GM19324 (cell line): ENCODE measurements at regions not wholly inside any gene's neighbourhood (a gene's known extent, or its start where the extent isn't known, plus 50 kb on each side); places are given as distances from the start of the nearest gene placed in this dataset.
"Not testable (repeated sequence)": the region's sequence is repeated elsewhere in the genome, so short reads cannot be mapped to it uniquely, and the experiment has no call there.

Experiments
- ATAC-seq: cut with Tn5 transposase; IDR thresholded peaks from one replicate; pipeline ENCODE4 v1.9.1; 2021; ENCODE audit warnings: mild to moderate bottlenecking, moderate library complexity; ENCODE audit not compliant: unreplicated experiment, low FRiP score

- no peak for ATAC-seq
Measured at GRCh38 chr5:145470396-145470979, 364.7 kb downstream of the PRELID2 start.

- ATAC-seq = no peak
Measured at GRCh38 chr5:145467446-145467845, 367.7 kb downstream of the PRELID2 start.

- ATAC-seq = no peak
Measured at GRCh38 chr5:145466533-145466932, 368.6 kb downstream of the PRELID2 start.

- no peak for ATAC-seq
Measured at GRCh38 chr5:145465474-145466263, 369.5 kb downstream of the PRELID2 start.

GRCh38 chr5:145464171-145464570, 371.0 kb downstream of the PRELID2 start:
- ATAC-seq = no peak

GRCh38 chr5:145463634-145464033, 371.5 kb downstream of the PRELID2 start:
- no peak for ATAC-seq

- no peak for ATAC-seq
Measured at GRCh38 chr5:145462525-145462924, 372.6 kb downstream of the PRELID2 start.

GRCh38 chr5:145450286-145450885, 384.8 kb downstream of the PRELID2 start:
- no peak for ATAC-seq

- ATAC-seq = no peak
Measured at GRCh38 chr5:145449794-145450193, 385.3 kb downstream of the PRELID2 start.

- not testable (repeated sequence) for ATAC-seq
Measured at GRCh38 chr5:145446875-145447274, 388.3 kb downstream of the PRELID2 start.

- ATAC-seq = no peak
Measured at GRCh38 chr5:145446412-145446811, 388.7 kb downstream of the PRELID2 start.

GRCh38 chr5:145445027-145445426, 390.1 kb downstream of the PRELID2 start:
- ATAC-seq = no peak

GRCh38 chr5:145443964-145444363, 391.2 kb downstream of the PRELID2 start:
- no peak for ATAC-seq

- no peak for ATAC-seq
Measured at GRCh38 chr5:145443366-145443765, 391.8 kb downstream of the PRELID2 start.

- not testable (repeated sequence) for ATAC-seq
Measured at GRCh38 chr5:145442661-145443060, 392.5 kb downstream of the PRELID2 start.

- no peak for ATAC-seq
Measured at GRCh38 chr5:145441228-145441627, 393.9 kb downstream of the PRELID2 start.

GRCh38 chr5:145437627-145438026, 397.5 kb downstream of the PRELID2 start:
- ATAC-seq = no peak

- ATAC-seq = no peak
Measured at GRCh38 chr5:145433077-145433476, 402.1 kb downstream of the PRELID2 start.

GRCh38 chr5:145429170-145429569, 406.0 kb downstream of the PRELID2 start:
- no peak for ATAC-seq

- no peak for ATAC-seq
Measured at GRCh38 chr5:145408048-145408341, 427.1 kb downstream of the PRELID2 start.

GRCh38 chr5:145407300-145408047, 427.7 kb downstream of the PRELID2 start:
- no peak for ATAC-seq
